OCI-LY1 (cell line): ENCODE measurements at regions not wholly inside any gene's neighbourhood (a gene's known extent, or its start where the extent isn't known, plus 50 kb on each side); places are given as distances from the start of the nearest gene placed in this dataset.

Experiments used
- H2AFZ ChIP-seq: fragments of 200-600 bp; sonication (generic), shearing (Covaris generic); 2 replicates; pipeline ENCODE4 v1.6.0; 2014; ENCODE audit warnings: antibody characterized with exemption, mild to moderate bottlenecking, low read length
- H3F3A ChIP-seq: fragments of 200-600 bp; sonication (generic), shearing (Covaris generic); 2 replicates; pipeline ENCODE4 v1.6.0; 2014; ENCODE audit warnings: mild to moderate bottlenecking, antibody characterized with exemption, low read length, moderate library complexity; ENCODE audit not compliant: insufficient read depth
- H3K27ac ChIP-seq: fragments of 200-600 bp; sonication (generic); 2 replicates; pipeline ENCODE4 v1.5.1; 2014; ENCODE audit warnings: low read length, mixed run types, mild to moderate bottlenecking, low read depth; ENCODE audit not compliant: poor library complexity, severe bottlenecking
- H3K27me3 ChIP-seq: fragments of 200-600 bp; sonication (generic); 2 replicates; pipeline ENCODE4 v1.6.0; 2014; ENCODE audit warnings: antibody characterized with exemption, mild to moderate bottlenecking, low read length, moderate library complexity; ENCODE audit not compliant: insufficient read depth
- H3K36me3 ChIP-seq: fragments of 200-600 bp; sonication (generic); 2 replicates; pipeline ENCODE4 v1.6.1; 2014; ENCODE audit warnings: mild to moderate bottlenecking, antibody characterized with exemption, low read length, moderate library complexity, mixed read lengths; ENCODE audit not compliant: insufficient read depth
- H3K4me1 ChIP-seq: fragments of 200-600 bp; sonication (generic); 2 replicates; pipeline ENCODE4 v1.5.1; 2014; ENCODE audit warnings: mild to moderate bottlenecking, low read length, moderate library complexity; ENCODE audit not compliant: insufficient read depth, severe bottlenecking
- H3K4me2 ChIP-seq: fragments of 200-600 bp; sonication (generic), shearing (Covaris generic); 2 replicates; pipeline ENCODE4 v1.6.1; 2014; ENCODE audit warnings: low read length
- H3K4me3 ChIP-seq: fragments of 200-600 bp; sonication (generic); 2 replicates; pipeline ENCODE4 v1.5.1; 2014; ENCODE audit warnings: low read length, low read depth, mild to moderate bottlenecking, mixed read lengths; ENCODE audit not compliant: poor library complexity, severe bottlenecking
- H3K79me2 ChIP-seq: fragments of 200-600 bp; shearing (Covaris generic); 2 replicates; pipeline ENCODE4 v1.6.1; 2016; ENCODE audit warnings: mixed run types, low read length, mixed read lengths; ENCODE audit not compliant: insufficient read depth
- H3K9ac ChIP-seq: fragments of 200-600 bp; sonication (generic), shearing (Covaris generic); 2 replicates; pipeline ENCODE4 v1.6.1; 2014; ENCODE audit warnings: mild to moderate bottlenecking, low read length, mixed read lengths
- H3K9me2 ChIP-seq: fragments of 200-600 bp; sonication (generic), shearing (Covaris generic); 2 replicates; pipeline ENCODE4 v1.6.1; 2014; ENCODE audit warnings: low read depth, mild to moderate bottlenecking, low read length, mixed read lengths
- H3K9me3 ChIP-seq: fragments of 200-600 bp; shearing (Covaris generic); 2 replicates; pipeline ENCODE4 v1.6.1; 2014; ENCODE audit warnings: low read length, mixed read lengths
- H4K20me1 ChIP-seq: fragments of 200-600 bp; sonication (generic), shearing (Covaris generic); 2 replicates; pipeline ENCODE4 v1.6.0; 2016; ENCODE audit warnings: mild to moderate bottlenecking, low read length; ENCODE audit not compliant: insufficient read depth
- EZH2 ChIP-seq: fragments of 200-600 bp; sonication (generic), shearing (Covaris generic); IDR thresholded peaks from 2 replicates; pipeline ENCODE4 v1.8.0; 2017; ENCODE audit warnings: borderline replicate concordance, mixed run types, mild to moderate bottlenecking, antibody characterized with exemption, low read length, moderate library complexity, mixed read lengths
- TF ChIP-seq, protein P1 (sequence below): fragments of 200-600 bp; sonication (generic), shearing (Covaris generic); IDR thresholded peaks from 2 replicates; pipeline ENCODE4 v1.5.1; 2017; ENCODE audit warnings: mild to moderate bottlenecking, antibody characterized with exemption, low read length, moderate library complexity, mixed read lengths

DNA sequence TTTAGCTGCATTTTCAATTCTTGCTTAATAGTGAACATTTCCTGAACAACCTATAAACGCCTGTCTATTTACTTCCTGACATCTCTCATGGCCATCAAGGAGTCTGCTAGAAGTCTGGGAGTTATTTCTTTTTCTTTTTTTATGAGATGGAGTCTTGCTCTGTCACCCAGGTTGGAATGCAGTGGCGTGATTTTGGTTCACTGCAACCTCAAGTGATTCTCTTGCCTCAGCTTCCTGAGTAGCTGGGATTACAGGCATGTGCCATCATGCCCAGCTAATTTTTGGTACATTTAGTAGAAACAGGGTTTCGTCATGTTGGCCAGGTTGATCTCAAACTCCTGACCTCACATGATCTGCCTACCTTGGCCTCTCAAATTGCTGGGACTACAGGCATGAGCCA, 217.6 kb upstream of the USP9Y start:
- no peak overlapping the region for H3K4me3 ChIP-seq
- no peaks in the 10 kb centered on the region for H4K20me1 ChIP-seq
- no peak overlapping the region for H3K4me2 ChIP-seq
- H3K79me2 ChIP-seq: no peaks in the 10 kb centered on the region
- H3K9me3 ChIP-seq: no peaks in the 10 kb centered on the region
- H3K27ac ChIP-seq: no peak overlapping the region
- no peak overlapping the region for H3K9ac ChIP-seq
- no peak overlapping the region for H2AFZ ChIP-seq
- H3F3A ChIP-seq: no peaks in the 10 kb centered on the region
- no peaks in the 10 kb centered on the region for H3K27me3 ChIP-seq
- H3K4me1 ChIP-seq: no peaks in the 10 kb centered on the region
- H3K9me2 ChIP-seq: no peaks in the 10 kb centered on the region
- TF ChIP-seq, protein P1, sequence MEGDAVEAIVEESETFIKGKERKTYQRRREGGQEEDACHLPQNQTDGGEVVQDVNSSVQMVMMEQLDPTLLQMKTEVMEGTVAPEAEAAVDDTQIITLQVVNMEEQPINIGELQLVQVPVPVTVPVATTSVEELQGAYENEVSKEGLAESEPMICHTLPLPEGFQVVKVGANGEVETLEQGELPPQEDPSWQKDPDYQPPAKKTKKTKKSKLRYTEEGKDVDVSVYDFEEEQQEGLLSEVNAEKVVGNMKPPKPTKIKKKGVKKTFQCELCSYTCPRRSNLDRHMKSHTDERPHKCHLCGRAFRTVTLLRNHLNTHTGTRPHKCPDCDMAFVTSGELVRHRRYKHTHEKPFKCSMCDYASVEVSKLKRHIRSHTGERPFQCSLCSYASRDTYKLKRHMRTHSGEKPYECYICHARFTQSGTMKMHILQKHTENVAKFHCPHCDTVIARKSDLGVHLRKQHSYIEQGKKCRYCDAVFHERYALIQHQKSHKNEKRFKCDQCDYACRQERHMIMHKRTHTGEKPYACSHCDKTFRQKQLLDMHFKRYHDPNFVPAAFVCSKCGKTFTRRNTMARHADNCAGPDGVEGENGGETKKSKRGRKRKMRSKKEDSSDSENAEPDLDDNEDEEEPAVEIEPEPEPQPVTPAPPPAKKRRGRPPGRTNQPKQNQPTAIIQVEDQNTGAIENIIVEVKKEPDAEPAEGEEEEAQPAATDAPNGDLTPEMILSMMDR: no peak
- no peak for TF ChIP-seq EZH2
- H3K36me3 ChIP-seq: no peaks in the 10 kb centered on the region

DNA sequence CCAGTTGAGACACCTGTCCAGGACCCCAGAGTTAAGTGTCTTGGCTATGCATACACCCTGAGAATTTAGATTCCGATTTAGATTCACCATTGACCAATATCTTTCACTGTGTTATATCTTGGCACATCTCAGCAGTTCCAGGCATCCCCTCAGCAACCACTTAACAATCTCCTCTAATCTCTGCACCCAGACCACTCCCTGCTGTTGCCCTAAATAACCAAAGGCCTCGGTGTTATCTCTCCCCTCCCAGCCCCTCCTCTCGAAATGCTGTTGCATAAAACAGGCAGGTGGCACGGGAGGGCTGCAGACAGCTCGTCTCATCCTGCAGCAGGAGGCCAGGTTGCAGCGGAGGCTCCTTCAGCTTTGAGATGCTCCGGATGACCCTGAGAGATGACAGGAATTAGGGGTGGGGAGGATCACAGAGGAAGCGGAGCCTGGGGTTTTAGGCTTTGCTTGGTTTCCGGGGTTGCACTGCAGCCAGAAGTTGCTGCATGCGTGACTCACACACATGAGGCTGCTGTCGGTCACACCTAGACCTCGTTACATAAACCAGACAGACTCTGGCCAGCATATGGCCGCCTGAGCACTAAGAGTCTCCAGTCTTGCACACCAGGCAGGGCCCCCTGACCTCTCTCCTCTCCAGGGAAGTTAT, 210.3 kb upstream of the USP9Y start:
- H4K20me1 ChIP-seq: no peaks in the 10 kb centered on the region
- H3K4me1 ChIP-seq: no peaks in the 10 kb centered on the region
- no peak for TF ChIP-seq EZH2
- TF ChIP-seq, protein P1: no peak

DNA sequence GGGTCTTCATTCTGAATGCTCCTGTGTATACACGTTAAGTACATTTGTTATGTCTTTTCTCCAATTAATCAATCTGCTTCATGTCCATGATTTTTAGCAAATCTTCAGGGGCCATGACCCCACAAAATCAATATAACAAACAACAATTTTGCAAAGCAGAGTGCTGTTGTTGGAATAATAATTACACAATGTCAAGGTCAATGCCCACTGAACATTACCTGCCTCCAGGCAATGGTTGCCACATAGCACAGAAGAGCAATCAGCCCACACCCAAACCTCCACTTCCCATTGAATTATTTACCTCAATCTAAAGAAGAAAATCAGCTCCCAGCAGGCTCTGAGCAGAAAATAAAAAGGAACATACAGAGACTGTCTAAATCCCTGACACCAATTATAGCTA, 208.8 kb upstream of the USP9Y start:
- no peaks in the 10 kb centered on the region for H4K20me1 ChIP-seq
- no peak overlapping the region for H3K9ac ChIP-seq
- H3K4me2 ChIP-seq: no peak overlapping the region
- H2AFZ ChIP-seq: no peak overlapping the region
- H3K36me3 ChIP-seq: no peaks in the 10 kb centered on the region
- no peak overlapping the region for H3K27ac ChIP-seq
- TF ChIP-seq EZH2: no peak
- TF ChIP-seq, protein P1: no peak
- no peaks in the 10 kb centered on the region for H3K4me1 ChIP-seq
- no peaks in the 10 kb centered on the region for H3K9me3 ChIP-seq
- H3F3A ChIP-seq: no peaks in the 10 kb centered on the region
- H3K27me3 ChIP-seq: no peaks in the 10 kb centered on the region
- H3K79me2 ChIP-seq: no peaks in the 10 kb centered on the region
- H3K9me2 ChIP-seq: no peaks in the 10 kb centered on the region
- no peak overlapping the region for H3K4me3 ChIP-seq

More for the DNA sequence above, 210.3 kb upstream of the USP9Y start:
- Histone ChIP-seq H3K36me3 (no peaks in the 10 kb centered on the region), H3K4me3 (no peak overlapping the region), H3K9me2 (no peaks in the 10 kb centered on the region), H3K9ac (no peak overlapping the region), H3K79me2 (no peaks in the 10 kb centered on the region), H3K27me3 (no peaks in the 10 kb centered on the region), H3K27ac (no peak overlapping the region), H3K9me3 (no peaks in the 10 kb centered on the region), H2AFZ (no peak overlapping the region), H3F3A (no peaks in the 10 kb centered on the region), H3K4me2 (no peak overlapping the region)
